Nephron (organoid): ENCODE measurements at regions not wholly inside any gene's neighbourhood (a gene's known extent, or its start where the extent isn't known, plus 50 kb on each side); places are given as distances from the start of the nearest gene placed in this dataset.
"Not testable (repeated sequence)": the region's sequence is repeated elsewhere in the genome, so short reads cannot be mapped to it uniquely, and the experiment has no call there.

Experiments
- H3K27ac Mint-ChIP-seq, 3 experiments: 2 replicates each; pipeline ENCODE4 v1.8.0; 2020; ENCODE audit warnings: mixed read lengths in 3 of 3, mild to moderate bottlenecking in 2 of 3, moderate library complexity in 1 of 3
- H3K27me3 Mint-ChIP-seq: 2 replicates; pipeline ENCODE4 v1.8.0; 2021; ENCODE audit warnings: low read depth, mild to moderate bottlenecking, moderate library complexity, mixed read lengths
- H3K36me3 Mint-ChIP-seq: 2 replicates; pipeline ENCODE4 v1.8.0; 2020; ENCODE audit warnings: low read depth, mixed read lengths
- H3K4me1 Mint-ChIP-seq: 2 replicates; pipeline ENCODE4 v1.8.0; 2020; ENCODE audit warnings: mixed read lengths
- H3K4me3 Mint-ChIP-seq, 3 experiments: 2 replicates each; pipeline ENCODE4 v1.8.0; 2020; ENCODE audit warnings: mild to moderate bottlenecking in 3 of 3, mixed read lengths in 3 of 3, moderate library complexity in 2 of 3
- H3K9me3 Mint-ChIP-seq: 2 replicates; pipeline ENCODE4 v1.8.0; 2020; ENCODE audit warnings: mixed read lengths
- TF ChIP-seq, protein P1 (sequence below), 3 experiments: fragments of 200-600 bp; sonication (generic); IDR thresholded peaks; one replicate each; pipeline ENCODE4 v1.5.0; 2021; ENCODE audit warnings: antibody characterized with exemption in 3 of 3; ENCODE audit not compliant: unreplicated experiment in 3 of 3

GRCh38 chr14:97061198-97061597 lies 264.0 kb downstream of the VRK1 start:
- Mint-ChIP-seq H3K4me3 (no peak overlapping the region), H3K4me1 (no peaks in the 10 kb centered on the region), H3K9me3 (no peaks in the 10 kb centered on the region), H3K36me3 (no peaks in the 10 kb centered on the region), H3K27ac (no peak overlapping the region), H3K27me3 (peaks cover 13% of the 10 kb centered on the region)
- TF ChIP-seq, protein P1, sequence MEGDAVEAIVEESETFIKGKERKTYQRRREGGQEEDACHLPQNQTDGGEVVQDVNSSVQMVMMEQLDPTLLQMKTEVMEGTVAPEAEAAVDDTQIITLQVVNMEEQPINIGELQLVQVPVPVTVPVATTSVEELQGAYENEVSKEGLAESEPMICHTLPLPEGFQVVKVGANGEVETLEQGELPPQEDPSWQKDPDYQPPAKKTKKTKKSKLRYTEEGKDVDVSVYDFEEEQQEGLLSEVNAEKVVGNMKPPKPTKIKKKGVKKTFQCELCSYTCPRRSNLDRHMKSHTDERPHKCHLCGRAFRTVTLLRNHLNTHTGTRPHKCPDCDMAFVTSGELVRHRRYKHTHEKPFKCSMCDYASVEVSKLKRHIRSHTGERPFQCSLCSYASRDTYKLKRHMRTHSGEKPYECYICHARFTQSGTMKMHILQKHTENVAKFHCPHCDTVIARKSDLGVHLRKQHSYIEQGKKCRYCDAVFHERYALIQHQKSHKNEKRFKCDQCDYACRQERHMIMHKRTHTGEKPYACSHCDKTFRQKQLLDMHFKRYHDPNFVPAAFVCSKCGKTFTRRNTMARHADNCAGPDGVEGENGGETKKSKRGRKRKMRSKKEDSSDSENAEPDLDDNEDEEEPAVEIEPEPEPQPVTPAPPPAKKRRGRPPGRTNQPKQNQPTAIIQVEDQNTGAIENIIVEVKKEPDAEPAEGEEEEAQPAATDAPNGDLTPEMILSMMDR (IDR thresholded peaks at IDR 0.05; ENCODE audit: unreplicated experiment in 3 of 3), result no peak

GRCh38 chr14:97061714-97062113 lies 264.5 kb downstream of the VRK1 start:
- Mint-ChIP-seq H3K27me3 (peaks cover 13% of the 10 kb centered on the region), H3K4me3 (no peak overlapping the region), H3K9me3 (no peaks in the 10 kb centered on the region), H3K27ac (no peak overlapping the region), H3K36me3 (no peaks in the 10 kb centered on the region), H3K4me1 (no peaks in the 10 kb centered on the region)
- TF ChIP-seq, protein P1 (IDR thresholded peaks at IDR 0.05; ENCODE audit: unreplicated experiment in 3 of 3), result no peak

DNA sequence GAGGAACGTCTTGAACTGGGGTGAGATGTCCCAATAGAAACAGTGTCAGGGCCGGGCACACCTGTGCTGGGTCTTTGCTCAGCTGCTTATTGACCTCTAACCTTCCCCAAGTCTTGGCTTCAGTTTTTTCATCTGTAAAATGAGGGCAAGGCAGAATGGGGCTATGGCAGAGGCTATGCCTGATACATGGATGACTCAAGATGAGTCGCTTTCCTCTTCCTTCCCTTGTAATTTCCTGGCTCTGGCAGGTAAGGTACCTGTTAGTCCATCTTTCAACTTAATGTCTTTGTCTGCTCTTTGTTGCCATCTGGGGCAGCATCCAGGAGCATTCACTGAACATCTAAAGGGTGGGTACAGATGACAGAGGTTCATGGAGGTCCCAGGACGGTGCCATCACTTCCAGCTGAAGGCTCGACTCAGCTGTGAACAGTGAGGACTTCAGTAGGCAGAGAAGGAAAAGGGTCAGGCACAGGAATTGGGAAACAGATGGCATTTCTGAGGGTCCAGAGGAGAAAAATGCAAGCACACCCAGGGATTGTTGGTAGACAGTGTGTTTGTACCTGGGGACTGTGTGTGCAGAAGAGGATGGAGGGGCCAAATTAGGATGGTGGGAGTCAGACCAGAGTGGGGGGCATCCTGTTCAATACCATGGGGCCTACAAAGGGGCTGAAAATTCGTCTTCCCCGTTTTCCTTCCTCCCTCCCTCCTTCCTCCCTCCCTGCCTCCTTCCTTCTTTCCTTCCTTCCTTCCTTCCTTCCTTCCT lies 268.3 kb downstream of the VRK1 start:
- no peaks in the 10 kb centered on the region for H3K9me3 Mint-ChIP-seq
- TF ChIP-seq, protein P1 (IDR thresholded peaks at IDR 0.05; ENCODE audit: unreplicated experiment in 3 of 3), result no peak
- H3K27ac Mint-ChIP-seq, result no peak overlapping the region
- peaks cover 14% of the 10 kb centered on the region for H3K27me3 Mint-ChIP-seq
- no peak overlapping the region for H3K4me3 Mint-ChIP-seq
- H3K36me3 Mint-ChIP-seq, result no peaks in the 10 kb centered on the region
- no peaks in the 10 kb centered on the region for H3K4me1 Mint-ChIP-seq

GRCh38 chr14:97066068-97066899 lies 269.1 kb downstream of the VRK1 start:
- Mint-ChIP-seq H3K27ac (no peak overlapping the region), H3K4me1 (peaks cover 4% of the 10 kb centered on the region), H3K4me3 (no peak overlapping the region), H3K36me3 (no peaks in the 10 kb centered on the region), H3K9me3 (no peaks in the 10 kb centered on the region), H3K27me3 (peaks cover 14% of the 10 kb centered on the region)
- TF ChIP-seq, protein P1 (IDR thresholded peaks at IDR 0.05; ENCODE audit: unreplicated experiment in 3 of 3), result no peak

GRCh38 chr14:97068293-97068692 lies 271.1 kb downstream of the VRK1 start:
- not testable (repeated sequence) for H3K27ac Mint-ChIP-seq, H3K4me1 Mint-ChIP-seq, H3K9me3 Mint-ChIP-seq, H3K4me3 Mint-ChIP-seq, H3K36me3 Mint-ChIP-seq
- peaks cover 22% of the 10 kb centered on the region for H3K27me3 Mint-ChIP-seq

DNA sequence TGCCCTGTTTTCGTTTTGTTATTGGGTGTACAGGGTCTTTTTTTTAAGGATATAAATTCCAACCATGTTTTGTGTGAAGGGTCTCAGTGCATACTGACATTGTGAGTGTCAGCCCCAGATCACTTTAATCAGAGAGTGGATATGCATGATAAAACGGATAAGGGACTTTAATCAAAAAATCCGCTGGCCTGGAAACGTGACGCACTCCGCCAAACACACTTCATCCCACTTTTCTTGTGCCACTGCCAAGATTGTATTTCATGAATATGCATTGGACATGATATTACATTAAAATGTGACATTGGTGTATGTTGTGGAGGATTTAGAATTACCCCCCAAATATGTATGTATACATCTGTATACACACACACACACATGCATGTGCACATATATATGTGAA lies 273.1 kb downstream of the VRK1 start:
- Mint-ChIP-seq H3K27me3 (peaks cover 17% of the 10 kb centered on the region), H3K4me1 (peaks cover 4% of the 10 kb centered on the region), H3K4me3 (no peak overlapping the region), H3K9me3 (no peaks in the 10 kb centered on the region), H3K27ac (no peak overlapping the region), H3K36me3 (no peaks in the 10 kb centered on the region)
- TF ChIP-seq, protein P1 (IDR thresholded peaks at IDR 0.05; ENCODE audit: unreplicated experiment in 3 of 3), result no peak
